Cardiac muscle cell (in vitro differentiated cells and primary cell): ENCODE measurements at regions not wholly inside any gene's neighbourhood (a gene's known extent, or its start where the extent isn't known, plus 50 kb on each side); places are given as distances from the start of the nearest gene placed in this dataset.

Experiments used
- DNase-seq, 2 donors: peaks; one replicate each; pipeline versions ENCODE4 v3.0.0 to v3.0.0-alpha.2; 2010 to 2017; ENCODE audit warnings: low read depth in 1 of 2, low spot score in 1 of 2
- H3K27ac ChIP-seq: fragments of 200-600 bp; sonication (generic); 2 replicates; pipeline ENCODE4 v1.5.1; 2016
- H3K27me3 ChIP-seq: fragments of 200-600 bp; sonication (generic); 2 replicates; pipeline ENCODE4 v1.6.0; 2016; ENCODE audit warnings: control low read depth
- H3K36me3 ChIP-seq: fragments of 200-600 bp; sonication (generic); 2 replicates; pipeline ENCODE4 v1.5.1; 2016; ENCODE audit warnings: control low read depth
- H3K4me1 ChIP-seq: fragments of 200-600 bp; sonication (generic); 2 replicates; pipeline ENCODE4 v1.8.1; 2017; ENCODE audit warnings: low read depth, mild to moderate bottlenecking, mixed run types
- H3K4me3 ChIP-seq: fragments of 200-600 bp; sonication (generic); 2 replicates; pipeline ENCODE4 v1.5.1; 2016; ENCODE audit warnings: mild to moderate bottlenecking
- H3K9me3 ChIP-seq: fragments of 200-600 bp; sonication (generic); 2 replicates; pipeline ENCODE4 v1.5.1; 2017; ENCODE audit warnings: low read depth, mild to moderate bottlenecking, control low read depth
- CTCF ChIP-seq: IDR thresholded peaks from 2 replicates; pipeline ENCODE4 v1.5.1; 2012; ENCODE audit warnings: low read depth, mild to moderate bottlenecking, low read length

- peaks cover 2% of the 10 kb centered on the region for H3K4me1 ChIP-seq
- no peak for TF ChIP-seq CTCF
- H3K27me3 ChIP-seq, result no peaks in the 10 kb centered on the region
- H3K36me3 ChIP-seq, result no peaks in the 10 kb centered on the region
- H3K4me3 ChIP-seq, result no peak overlapping the region
- no peaks in the 10 kb centered on the region for H3K9me3 ChIP-seq
- DNase-seq, result no peak
- no peak overlapping the region for H3K27ac ChIP-seq
These were observed 55.9 kb upstream of the HAAO start for GRCh38 chr2:42848265-42848664.

- H3K4me1 ChIP-seq, result no peaks in the 10 kb centered on the region
These were observed 55.3 kb upstream of the HAAO start for GRCh38 chr2:42847596-42848151.

GRCh38 chr2:42846932-42847595, 54.7 kb upstream of the HAAO start:
- Histone ChIP-seq H3K4me3 (no peak overlapping the region), H3K27me3 (no peaks in the 10 kb centered on the region), H3K9me3 (no peaks in the 10 kb centered on the region), H3K27ac (no peak overlapping the region), H3K4me1 (no peaks in the 10 kb centered on the region), H3K36me3 (no peaks in the 10 kb centered on the region)
- no peak for DNase-seq
- no peak for TF ChIP-seq CTCF

More at GRCh38 chr2:42847596-42848151, 55.3 kb upstream of the HAAO start:
- H3K27ac ChIP-seq, result no peak overlapping the region
- H3K4me3 ChIP-seq, result no peak overlapping the region
- no peaks in the 10 kb centered on the region for H3K27me3 ChIP-seq
- TF ChIP-seq CTCF, result no peak
- H3K9me3 ChIP-seq, result no peaks in the 10 kb centered on the region
- no peaks in the 10 kb centered on the region for H3K36me3 ChIP-seq
- DNase-seq, result no peak

- DNase-seq, result no peak
- H3K4me1 ChIP-seq, result no peaks in the 10 kb centered on the region
- H3K36me3 ChIP-seq, result no peaks in the 10 kb centered on the region
- H3K4me3 ChIP-seq, result no peak overlapping the region
- no peak overlapping the region for H3K27ac ChIP-seq
- H3K27me3 ChIP-seq, result no peaks in the 10 kb centered on the region
- no peak for TF ChIP-seq CTCF
- H3K9me3 ChIP-seq, result no peaks in the 10 kb centered on the region
These were observed 53.6 kb upstream of the HAAO start for GRCh38 chr2:42846026-42846425.

- no peak for DNase-seq
- H3K27ac ChIP-seq, result no peak overlapping the region
- no peaks in the 10 kb centered on the region for H3K9me3 ChIP-seq
- TF ChIP-seq CTCF, result no peak
- H3K36me3 ChIP-seq, result no peaks in the 10 kb centered on the region
- no peaks in the 10 kb centered on the region for H3K4me1 ChIP-seq
- no peaks in the 10 kb centered on the region for H3K27me3 ChIP-seq
- no peak overlapping the region for H3K4me3 ChIP-seq
These were observed 52.8 kb upstream of the HAAO start for GRCh38 chr2:42844901-42845821.
